Vagina (tissue), 2 donors: ENCODE measurements at regions not wholly inside any gene's neighbourhood (a gene's known extent, or its start where the extent isn't known, plus 50 kb on each side); places are given as distances from the start of the nearest gene placed in this dataset.
A peak's percentile ranks its signal among the peaks of the same experiment; 100 is the strongest.

Experiments
- DNase-seq, 2 donors: peaks; one replicate each; pipeline ENCODE4 v3.0.0-alpha.2; 2017; ENCODE audit errors: extremely low spot score in 2 of 2
- H3K27ac ChIP-seq: fragments of 200-600 bp; sonication (generic); one replicate; pipeline ENCODE4 v1.5.1; 2019
- H3K27me3 ChIP-seq: fragments of 200-600 bp; sonication (generic); one replicate; pipeline ENCODE4 v1.5.1; 2019
- H3K36me3 ChIP-seq, 2 donors: fragments of 200-600 bp; sonication (generic); one replicate each; pipeline ENCODE4 v1.5.1; 2017 to 2019
- H3K4me1 ChIP-seq: fragments of 200-600 bp; sonication (generic); one replicate; pipeline ENCODE4 v1.5.1; 2019
- H3K4me3 ChIP-seq, 2 donors: fragments of 200-600 bp; sonication (generic); 1 replicate in 1 of 2; 2 replicates in 1 of 2; pipeline ENCODE4 v1.5.1; 2016 to 2019
- H3K9me3 ChIP-seq: fragments of 200-600 bp; sonication (generic); one replicate; pipeline ENCODE4 v1.5.1; 2019
- CTCF ChIP-seq, 3 experiments: fragments of 450-650 bp in 2 of 3; fragments of 200-600 bp in 1 of 3; sonication (generic) in 1 of 3; IDR thresholded peaks; one replicate each; pipeline ENCODE4 v1.5.1; 2017 to 2019; ENCODE audit warnings: antibody characterized with exemption in 3 of 3, mild to moderate bottlenecking in 2 of 3, moderate library complexity in 2 of 3
- POLR2A ChIP-seq, 2 donors: fragments of 450-650 bp; IDR thresholded peaks; one replicate each; pipeline ENCODE4 v1.6.1; 2017; ENCODE audit warnings: antibody characterized with exemption in 2 of 2, mild to moderate bottlenecking in 2 of 2, moderate library complexity in 2 of 2
- POLR2AphosphoS5 ChIP-seq, 2 donors: sonication (generic); formaldehyde crosslinking; IDR thresholded peaks; one replicate each; pipeline ENCODE4 v1.9.0; 2017; ENCODE audit warnings: antibody characterized with exemption in 2 of 2, mild to moderate bottlenecking in 2 of 2, low read depth in 1 of 2; ENCODE audit not compliant: insufficient read depth in 1 of 2
- intact Hi-C: fragments of 100-400 bp; cut with DNase I; formaldehyde crosslinking; loops from one replicate; pipeline ENCODE4 v1.15.1; 2023

GRCh38 chr2:204486321-204486720 lies 59.0 kb upstream of the PARD3B start:
- no peaks in the 10 kb centered on the region for H3K36me3 ChIP-seq
- TF ChIP-seq POLR2A (IDR thresholded peaks at IDR 0.05) (no peak), CTCF (IDR thresholded peaks at IDR 0.05) (no peak), POLR2AphosphoS5 (IDR thresholded peaks at IDR 0.05; ENCODE audit: insufficient read depth in 1 of 2, low read depth in 1 of 2) (no peak)
- no peak overlapping the region for H3K27ac ChIP-seq
- DNase-seq: no peak
- no peaks in the 10 kb centered on the region for H3K27me3 ChIP-seq
- no peaks in the 10 kb centered on the region for H3K9me3 ChIP-seq
- H3K4me1 ChIP-seq: peaks cover 8% of the 10 kb centered on the region
- no peak overlapping the region for H3K4me3 ChIP-seq
- intact Hi-C loops: no loop called here

GRCh38 chr2:204486805-204487204 lies 58.5 kb upstream of the PARD3B start:
- Histone ChIP-seq H3K9me3 (no peaks in the 10 kb centered on the region), H3K4me3 (no peak overlapping the region), H3K36me3 (no peaks in the 10 kb centered on the region), H3K4me1 (peaks cover 8% of the 10 kb centered on the region), H3K27me3 (no peaks in the 10 kb centered on the region), H3K27ac (no peak overlapping the region)
- no peak for DNase-seq
- TF ChIP-seq POLR2A (IDR thresholded peaks at IDR 0.05) (no peak), POLR2AphosphoS5 (IDR thresholded peaks at IDR 0.05; ENCODE audit: insufficient read depth in 1 of 2, low read depth in 1 of 2) (peak in 1 of 2 donors; percentile 26), CTCF (IDR thresholded peaks at IDR 0.05) (no peak)
- intact Hi-C loops: no loop called here

GRCh38 chr2:204487447-204488229 lies 57.6 kb upstream of the PARD3B start:
- intact Hi-C loops: no loop called here
- Histone ChIP-seq H3K4me3 (no peak overlapping the region), H3K27ac (no peak overlapping the region), H3K36me3 (no peaks in the 10 kb centered on the region), H3K4me1 (peaks cover 8% of the 10 kb centered on the region), H3K9me3 (no peaks in the 10 kb centered on the region), H3K27me3 (no peaks in the 10 kb centered on the region)
- TF ChIP-seq POLR2AphosphoS5 (IDR thresholded peaks at IDR 0.05; ENCODE audit: insufficient read depth in 1 of 2, low read depth in 1 of 2) (no peak), CTCF (IDR thresholded peaks at IDR 0.05) (no peak), POLR2A (IDR thresholded peaks at IDR 0.05) (no peak)
- DNase-seq: no peak

GRCh38 chr2:204491528-204491927 lies 53.7 kb upstream of the PARD3B start:
- Histone ChIP-seq H3K27ac (no peak overlapping the region), H3K36me3 (no peaks in the 10 kb centered on the region), H3K4me1 (peaks cover 3% of the 10 kb centered on the region), H3K27me3 (no peaks in the 10 kb centered on the region), H3K9me3 (no peaks in the 10 kb centered on the region), H3K4me3 (no peak overlapping the region)
- TF ChIP-seq POLR2A (IDR thresholded peaks at IDR 0.05) (no peak), CTCF (IDR thresholded peaks at IDR 0.05) (no peak), POLR2AphosphoS5 (IDR thresholded peaks at IDR 0.05; ENCODE audit: insufficient read depth in 1 of 2, low read depth in 1 of 2) (no peak)
- intact Hi-C loops: no loop called here
- DNase-seq: no peak

- H3K27me3 ChIP-seq: no peaks in the 10 kb centered on the region
- no peak overlapping the region for H3K27ac ChIP-seq
- H3K4me3 ChIP-seq: no peak overlapping the region
- intact Hi-C loops: no loop called here
- TF ChIP-seq POLR2AphosphoS5 (IDR thresholded peaks at IDR 0.05; ENCODE audit: insufficient read depth in 1 of 2, low read depth in 1 of 2) (no peak), POLR2A (IDR thresholded peaks at IDR 0.05) (no peak), CTCF (IDR thresholded peaks at IDR 0.05) (no peak)
- no peaks in the 10 kb centered on the region for H3K36me3 ChIP-seq
- DNase-seq: no peak
- H3K9me3 ChIP-seq: no peaks in the 10 kb centered on the region
- H3K4me1 ChIP-seq: no peaks in the 10 kb centered on the region
These were observed 52.9 kb upstream of the PARD3B start for GRCh38 chr2:204492417-204492816.
